ENCODE measurements at regions not wholly inside any gene's neighbourhood (a gene's known extent, or its start where the extent isn't known, plus 50 kb on each side); places are given as distances from the start of the nearest gene placed in this dataset.

- no peaks in the 10 kb centered on the region for H3K27me3 Mint-ChIP-seq
- intact Hi-C loops (cut with micrococcal nuclease): no loop called here
- peaks cover 20 to 47% (median 28%) of the 10 kb centered on the region in 4 donors for H3K4me1 Mint-ChIP-seq
- DNase-seq: no peak
- CTCF ChIA-PET (ENCODE audit: partially characterized antibody): interaction anchor here (1.7 to 8.4 kb wide), 2 partner anchors 23 to 64 kb away, joined by 6 to 77 read pairs; no protein-coding TSS in a partner anchor
- no peak overlapping the region for H3K27ac ChIP-seq (ENCODE audit: low read depth, low read length)
- H3K4me3 Mint-ChIP-seq: no peak overlapping the region
- H3K4me1 ChIP-seq (ENCODE audit: insufficient read depth, low read length): peaks cover 31% of the 10 kb centered on the region
- no peaks in the 10 kb centered on the region for H3K36me3 ChIP-seq (ENCODE audit: insufficient read depth, low read length)
- POLR2A ChIA-PET (ENCODE audit: partially characterized antibody): interaction anchor here (1.3 kb wide), 1 partner anchor 12 kb away, joined by 4 read pairs; no protein-coding TSS in a partner anchor
- peak overlapping the region in 3 of 7 donors; percentile 6 to 36 (median 32) for H3K27ac Mint-ChIP-seq
- no peaks in the 10 kb centered on the region for H3K36me3 Mint-ChIP-seq
- H3K4me3 ChIP-seq (ENCODE audit: low read length in 2 of 2): no peak overlapping the region
- H3K9me3 ChIP-seq (ENCODE audit: control insufficient read depth in 1 of 2, low read length in 2 of 2): no peaks in the 10 kb centered on the region
- H3K9me3 Mint-ChIP-seq: peaks cover 0 to 2% (median 0%) of the 10 kb centered on the region in 8 donors
- H3K27me3 ChIP-seq (ENCODE audit: insufficient read depth, low read length): no peaks in the 10 kb centered on the region
Observed at GRCh38 chr13:24630121-24630520, 50.1 kb upstream of the ATP12A start.
